K562 (cell line): ENCODE measurements at regions not wholly inside any gene's neighbourhood (a gene's known extent, or its start where the extent isn't known, plus 50 kb on each side); places are given as distances from the start of the nearest gene placed in this dataset.

ENCODE experiments used
- EHMT2 ChIP-seq: fragments of 450-650 bp; IDR thresholded peaks from 2 replicates; pipeline ENCODE4 v1.6.1; 2018; ENCODE audit warnings: antibody characterized with exemption
- FOXM1 ChIP-seq, 2 experiments: fragments of 450-650 bp in 1 of 2; sonication (generic) in 1 of 2; formaldehyde crosslinking in 1 of 2; IDR thresholded peaks; 2 replicates each; pipeline versions ENCODE4 v1.6.1 to v1.9.0; 2017 to 2022; ENCODE audit warnings: low read depth in 2 of 2, mild to moderate bottlenecking in 2 of 2, missing genetic modification reagents in 1 of 2, moderate library complexity in 1 of 2
- RFX1 ChIP-seq: fragments of 450-650 bp; IDR thresholded peaks from 2 replicates; pipeline ENCODE4 v1.6.1; 2016; ENCODE audit warnings: mild to moderate bottlenecking, moderate library complexity
- SP2 ChIP-seq: IDR thresholded peaks from 2 replicates; pipeline ENCODE4 v1.6.1; 2011; ENCODE audit warnings: mild to moderate bottlenecking, low read depth, low read length, moderate library complexity; ENCODE audit not compliant: poor library complexity, severe bottlenecking; ENCODE audit errors: extremely low read depth
- STAG1 ChIP-seq: sonication (generic); formaldehyde crosslinking; IDR thresholded peaks from 2 replicates; pipeline ENCODE4 v1.5.0; 2020; ENCODE audit warnings: missing genetic modification reagents, borderline replicate concordance
- ZNF165 ChIP-seq: fragments of 250-450 bp; sonication (Bioruptor Pico); IDR thresholded peaks from 2 replicates; pipeline ENCODE4 v1.4.0; 2020; ENCODE audit warnings: borderline replicate concordance
- ZNF785 ChIP-seq: fragments of 250-450 bp; sonication (Bioruptor Pico); IDR thresholded peaks from 2 replicates; pipeline ENCODE4 v1.4.0; 2020; ENCODE audit warnings: mild to moderate bottlenecking
- ZZZ3 ChIP-seq: fragments of 450-650 bp; IDR thresholded peaks from 2 replicates; pipeline ENCODE4 v1.6.1; 2016; ENCODE audit warnings: antibody characterized with exemption, mild to moderate bottlenecking, moderate library complexity
- TF ChIP-seq, protein P1 (sequence below): fragments of 450-650 bp; IDR thresholded peaks from 2 replicates; pipeline ENCODE4 v1.6.1; 2016
- TF ChIP-seq, protein P2 (sequence below), 2 experiments: fragments of 450-650 bp; IDR thresholded peaks; 2 replicates each; pipeline ENCODE4 v1.6.1; 2016

DNA sequence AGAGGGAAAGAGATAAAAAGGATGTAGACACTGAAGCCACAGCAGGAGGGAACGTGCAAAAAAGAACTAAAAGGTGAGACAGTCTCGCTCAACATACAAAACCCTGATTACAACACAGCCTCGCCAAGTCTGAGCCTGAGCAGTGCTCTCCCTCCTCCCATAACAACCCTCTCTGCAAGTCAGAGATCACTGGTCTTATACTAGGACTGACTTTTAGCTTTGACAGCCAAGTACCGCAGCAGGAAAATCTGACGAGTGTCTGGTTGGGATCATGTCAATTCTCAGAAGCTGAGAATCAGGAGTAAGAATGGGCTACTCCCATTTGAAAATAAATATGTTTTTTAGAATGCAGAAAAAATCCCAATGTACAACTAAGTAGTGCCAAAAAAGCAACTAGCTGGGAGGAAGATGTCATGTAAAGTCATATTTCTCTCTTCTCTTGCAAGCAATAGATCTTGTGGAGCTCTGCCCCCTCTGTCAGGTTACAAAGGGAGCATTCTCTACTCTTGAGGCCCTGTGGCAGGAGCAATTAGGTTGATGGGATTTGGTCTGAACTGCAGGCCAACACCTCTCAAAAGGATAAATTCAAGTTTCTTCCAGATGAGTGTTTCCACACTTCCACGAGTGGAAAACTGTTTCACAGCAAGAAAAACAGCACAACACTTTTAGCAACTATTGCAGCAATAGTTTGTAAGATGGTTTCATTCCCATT is 118.9 kb upstream of the COL21A1 start:
- TF ChIP-seq RFX1 (no peak), STAG1 (CRISPR knock-in tag) (no peak), ZZZ3 (no peak), ZNF785 (CRISPR knock-in tag) (no peak), SP2 (no peak), EHMT2 (no peak), ZNF165 (CRISPR knock-in tag) (no peak), FOXM1 (IDR thresholded peaks at IDR 0.05; ENCODE audit: low read depth) (no peak), FOXM1 (CRISPR knock-in tag; IDR thresholded peaks at IDR 0.05; ENCODE audit: low read depth) (no peak)
- TF ChIP-seq, protein P1, sequence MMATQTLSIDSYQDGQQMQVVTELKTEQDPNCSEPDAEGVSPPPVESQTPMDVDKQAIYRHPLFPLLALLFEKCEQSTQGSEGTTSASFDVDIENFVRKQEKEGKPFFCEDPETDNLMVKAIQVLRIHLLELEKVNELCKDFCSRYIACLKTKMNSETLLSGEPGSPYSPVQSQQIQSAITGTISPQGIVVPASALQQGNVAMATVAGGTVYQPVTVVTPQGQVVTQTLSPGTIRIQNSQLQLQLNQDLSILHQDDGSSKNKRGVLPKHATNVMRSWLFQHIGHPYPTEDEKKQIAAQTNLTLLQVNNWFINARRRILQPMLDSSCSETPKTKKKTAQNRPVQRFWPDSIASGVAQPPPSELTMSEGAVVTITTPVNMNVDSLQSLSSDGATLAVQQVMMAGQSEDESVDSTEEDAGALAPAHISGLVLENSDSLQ = no peak
- TF ChIP-seq, protein P2, sequence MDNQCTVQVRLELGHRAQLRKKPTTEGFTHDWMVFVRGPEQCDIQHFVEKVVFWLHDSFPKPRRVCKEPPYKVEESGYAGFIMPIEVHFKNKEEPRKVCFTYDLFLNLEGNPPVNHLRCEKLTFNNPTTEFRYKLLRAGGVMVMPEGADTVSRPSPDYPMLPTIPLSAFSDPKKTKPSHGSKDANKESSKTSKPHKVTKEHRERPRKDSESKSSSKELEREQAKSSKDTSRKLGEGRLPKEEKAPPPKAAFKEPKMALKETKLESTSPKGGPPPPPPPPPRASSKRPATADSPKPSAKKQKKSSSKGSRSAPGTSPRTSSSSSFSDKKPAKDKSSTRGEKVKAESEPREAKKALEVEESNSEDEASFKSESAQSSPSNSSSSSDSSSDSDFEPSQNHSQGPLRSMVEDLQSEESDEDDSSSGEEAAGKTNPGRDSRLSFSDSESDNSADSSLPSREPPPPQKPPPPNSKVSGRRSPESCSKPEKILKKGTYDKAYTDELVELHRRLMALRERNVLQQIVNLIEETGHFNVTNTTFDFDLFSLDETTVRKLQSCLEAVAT (IDR thresholded peaks at IDR 0.05) = no peak
